Caco-2 (cell line): ENCODE measurements at regions not wholly inside any gene's neighbourhood (a gene's known extent, or its start where the extent isn't known, plus 50 kb on each side); places are given as distances from the start of the nearest gene placed in this dataset.

Experiments
- BruUV-seq: library from RNA; stranded (reverse); fragments of 400-500 nt; replicated peaks from 2 replicates; lab custom pipeline; 2021; lab: Mats Ljungman, UMichigan
- CTCF ChIA-PET: fragments of 300-600 bp; sonication (Branson Sonifier 250); formaldehyde crosslinking; loops from one replicate; lab custom pipeline; 2022; ENCODE audit warnings: antibody characterized with exemption; lab: Charles Lee
- POLR2A ChIA-PET: fragments of 300-600 bp; sonication (Branson Sonifier 250); formaldehyde crosslinking; loops from one replicate; lab custom pipeline; 2022; ENCODE audit warnings: antibody characterized with exemption; lab: Charles Lee
- DNase-seq, 2 experiments: peaks; one replicate each; pipeline versions ENCODE4 v3.0.0 to v3.0.0-alpha.2; 2020 to 2022
- H3K27me3 ChIP-seq: replicated peaks from 2 replicates; pipeline ENCODE4 v1.6.0; 2011; ENCODE audit warnings: low read length; ENCODE audit not compliant: control insufficient read depth, insufficient read depth
- H3K36me3 ChIP-seq: 2 replicates; pipeline ENCODE4 v1.5.1; 2011; ENCODE audit warnings: low read length; ENCODE audit not compliant: control insufficient read depth, insufficient read depth
- H3K4me1 ChIP-seq: fragments of 250-450 bp; sonication (Bioruptor Pico); 2 replicates; pipeline ENCODE4 v1.5.1; 2020; ENCODE audit warnings: mild to moderate bottlenecking
- H3K4me3 ChIP-seq: 2 replicates; pipeline ENCODE4 v1.5.1; 2011; ENCODE audit warnings: low read depth, mild to moderate bottlenecking, control low read depth, low read length
- H3K9me3 ChIP-seq: fragments of 250-450 bp; sonication (Bioruptor Pico); 2 replicates; pipeline ENCODE4 v1.5.1; 2020; ENCODE audit warnings: mild to moderate bottlenecking, moderate library complexity
- H3K27ac Mint-ChIP-seq: one replicate; pipeline ENCODE4 v1.8.0; 2022; ENCODE audit warnings: mixed read lengths; ENCODE audit not compliant: unreplicated experiment
- H3K27me3 Mint-ChIP-seq: one replicate; pipeline ENCODE4 v1.8.0; 2022; ENCODE audit warnings: mixed read lengths; ENCODE audit not compliant: insufficient read depth, unreplicated experiment
- H3K36me3 Mint-ChIP-seq: one replicate; pipeline ENCODE4 v1.8.0; 2022; ENCODE audit warnings: mild to moderate bottlenecking, mixed read lengths; ENCODE audit not compliant: insufficient read depth, unreplicated experiment
- H3K4me1 Mint-ChIP-seq: one replicate; pipeline ENCODE4 v1.8.0; 2022; ENCODE audit warnings: low read depth, mixed read lengths; ENCODE audit not compliant: unreplicated experiment
- H3K4me3 Mint-ChIP-seq: one replicate; pipeline ENCODE4 v1.8.0; 2022; ENCODE audit warnings: mild to moderate bottlenecking, moderate library complexity, mixed read lengths; ENCODE audit not compliant: unreplicated experiment
- H3K9me3 Mint-ChIP-seq: one replicate; pipeline ENCODE4 v1.8.0; 2022; ENCODE audit warnings: mixed read lengths; ENCODE audit not compliant: unreplicated experiment
- CTCF ChIP-seq, 2 experiments: fragments of 200-600 bp in 1 of 2; IDR thresholded peaks; 1 replicate in 1 of 2; 2 replicates in 1 of 2; pipeline versions ENCODE4 v1.5.1 to v1.8.0; 2011 to 2022; ENCODE audit warnings: antibody characterized with exemption in 1 of 2, control low read depth in 1 of 2, inconsistent platforms in 1 of 2, low read depth in 1 of 2, low read length in 1 of 2, mild to moderate bottlenecking in 1 of 2, moderate library complexity in 1 of 2; ENCODE audit not compliant: insufficient read depth in 1 of 2, severe bottlenecking in 1 of 2, unreplicated experiment in 1 of 2
- intact Hi-C: fragments of 100-400 bp; cut with micrococcal nuclease; formaldehyde crosslinking; loops from one replicate; pipeline ENCODE4 v1.10.0; 2022; ENCODE audit not compliant: unreplicated experiment

GRCh38 chr10:3693698-3694080 lies 91.3 kb downstream of the KLF6 start:
- BruUV-seq = no TSS peak
- DNase-seq = no peak
- no peaks in the 10 kb centered on the region for H3K27me3 ChIP-seq
- H3K27ac Mint-ChIP-seq = no peak overlapping the region
- H3K4me3 Mint-ChIP-seq = no peak overlapping the region
- peaks cover 25% of the 10 kb centered on the region for H3K4me1 ChIP-seq
- no peaks in the 10 kb centered on the region for H3K9me3 ChIP-seq
- no peaks in the 10 kb centered on the region for H3K36me3 ChIP-seq
- no peaks in the 10 kb centered on the region for H3K36me3 Mint-ChIP-seq
- H3K4me1 Mint-ChIP-seq = peaks cover 15% of the 10 kb centered on the region
- no peak overlapping the region for H3K4me3 ChIP-seq
- H3K9me3 Mint-ChIP-seq = no peaks in the 10 kb centered on the region
- POLR2A ChIA-PET = no interaction called here
- CTCF ChIA-PET = no interaction called here
- no peak for TF ChIP-seq CTCF (IDR thresholded peaks at IDR 0.05; ENCODE audit: insufficient read depth in 1 of 2, low read depth in 1 of 2, low read length in 1 of 2, severe bottlenecking in 1 of 2, unreplicated experiment in 1 of 2)
- H3K27me3 Mint-ChIP-seq = no peaks in the 10 kb centered on the region
- intact Hi-C loops = no loop called here

- Histone ChIP-seq H3K4me3 (no peak overlapping the region), H3K4me1 (peaks cover 25% of the 10 kb centered on the region), H3K9me3 (no peaks in the 10 kb centered on the region), H3K36me3 (no peaks in the 10 kb centered on the region), H3K27me3 (no peaks in the 10 kb centered on the region)
- Mint-ChIP-seq H3K27ac (peak overlapping the region; percentile 50), H3K9me3 (no peaks in the 10 kb centered on the region), H3K36me3 (no peaks in the 10 kb centered on the region), H3K27me3 (no peaks in the 10 kb centered on the region), H3K4me1 (peaks cover 15% of the 10 kb centered on the region), H3K4me3 (no peak overlapping the region)
- no peak for DNase-seq
- ChIA-PET POLR2A (interaction anchor here (0.6 kb wide), 1 partner anchor 159 kb away, joined by 3 read pairs; no protein-coding TSS in a partner anchor), CTCF (no interaction called here)
- intact Hi-C loops = no loop called here
- no TSS peak for BruUV-seq
- no peak for TF ChIP-seq CTCF (IDR thresholded peaks at IDR 0.05; ENCODE audit: insufficient read depth in 1 of 2, low read depth in 1 of 2, low read length in 1 of 2, severe bottlenecking in 1 of 2, unreplicated experiment in 1 of 2)
Observed at GRCh38 chr10:3693022-3693697, 91.8 kb downstream of the KLF6 start.

- H3K36me3 ChIP-seq = no peaks in the 10 kb centered on the region
- CTCF ChIA-PET = no interaction called here
- no peaks in the 10 kb centered on the region for H3K27me3 Mint-ChIP-seq
- peak overlapping the region; percentile 22 for H3K4me3 Mint-ChIP-seq
- H3K4me3 ChIP-seq = no peak overlapping the region
- no peaks in the 10 kb centered on the region for H3K36me3 Mint-ChIP-seq
- H3K9me3 Mint-ChIP-seq = no peaks in the 10 kb centered on the region
- BruUV-seq = no TSS peak
- no peak for TF ChIP-seq CTCF (IDR thresholded peaks at IDR 0.05; ENCODE audit: insufficient read depth in 1 of 2, low read depth in 1 of 2, low read length in 1 of 2, severe bottlenecking in 1 of 2, unreplicated experiment in 1 of 2)
- intact Hi-C loops = loop anchor here (1.0 kb wide), 1 partner anchor 10 kb away; no protein-coding TSS in a partner anchor
- H3K4me1 ChIP-seq = peaks cover 25% of the 10 kb centered on the region
- peak in 1 of 2 experiments; percentile 27 for DNase-seq
- peak overlapping the region; percentile 50 for H3K27ac Mint-ChIP-seq
- POLR2A ChIA-PET = interaction anchor here (0.6 kb wide), 1 partner anchor 160 kb away, joined by 3 read pairs; no protein-coding TSS in a partner anchor
- no peaks in the 10 kb centered on the region for H3K27me3 ChIP-seq
- peaks cover 15% of the 10 kb centered on the region for H3K4me1 Mint-ChIP-seq
- H3K9me3 ChIP-seq = no peaks in the 10 kb centered on the region
Observed at GRCh38 chr10:3692387-3692999, 92.5 kb downstream of the KLF6 start.
